ENCODE measurements at regions not wholly inside any gene's neighbourhood (a gene's known extent, or its start where the extent isn't known, plus 50 kb on each side); places are given as distances from the start of the nearest gene placed in this dataset.

GRCh38 chr7:22066522-22066921, 120.8 kb upstream of the CDCA7L start:
- Mint-ChIP-seq H3K27ac (no peak overlapping the region), H3K4me1 (ENCODE audit: low read depth) (no peaks in the 10 kb centered on the region), H3K4me3 (no peak overlapping the region), H3K9me3 (no peaks in the 10 kb centered on the region), H3K36me3 (ENCODE audit: low read depth) (no peaks in the 10 kb centered on the region), H3K27me3 (ENCODE audit: insufficient read depth) (peaks cover 20% of the 10 kb centered on the region)
- TF ChIP-seq CTCF (IDR thresholded peaks at IDR 0.05) = no peak
- DNase-seq = no peak

GRCh38 chr7:22064816-22065215, 119.1 kb upstream of the CDCA7L start:
- TF ChIP-seq CTCF (IDR thresholded peaks at IDR 0.05) = no peak
- no peaks in the 10 kb centered on the region for H3K36me3 Mint-ChIP-seq (ENCODE audit: low read depth)
- H3K4me1 Mint-ChIP-seq (ENCODE audit: low read depth) = no peaks in the 10 kb centered on the region
- no peak overlapping the region for H3K4me3 Mint-ChIP-seq
- no peaks in the 10 kb centered on the region for H3K9me3 Mint-ChIP-seq
- no peak overlapping the region for H3K27ac Mint-ChIP-seq
- H3K27me3 Mint-ChIP-seq (ENCODE audit: insufficient read depth) = peaks cover 21% of the 10 kb centered on the region
- DNase-seq = no peak

- no peak for DNase-seq
- Mint-ChIP-seq H3K9me3 (no peaks in the 10 kb centered on the region), H3K4me1 (ENCODE audit: low read depth) (no peaks in the 10 kb centered on the region), H3K27ac (no peak overlapping the region), H3K4me3 (no peak overlapping the region), H3K36me3 (ENCODE audit: low read depth) (no peaks in the 10 kb centered on the region), H3K27me3 (ENCODE audit: insufficient read depth) (peaks cover 22% of the 10 kb centered on the region)
- TF ChIP-seq CTCF (IDR thresholded peaks at IDR 0.05) = no peak
These were observed 116.1 kb upstream of the CDCA7L start for GRCh38 chr7:22061775-22062174.

GRCh38 chr7:22060863-22061262, 115.2 kb upstream of the CDCA7L start:
- no peaks in the 10 kb centered on the region for H3K36me3 Mint-ChIP-seq (ENCODE audit: low read depth)
- no peak overlapping the region for H3K27ac Mint-ChIP-seq
- no peaks in the 10 kb centered on the region for H3K4me1 Mint-ChIP-seq (ENCODE audit: low read depth)
- DNase-seq = no peak
- no peak overlapping the region for H3K4me3 Mint-ChIP-seq
- H3K9me3 Mint-ChIP-seq = no peaks in the 10 kb centered on the region
- no peak for TF ChIP-seq CTCF (IDR thresholded peaks at IDR 0.05)
- peaks cover 21% of the 10 kb centered on the region for H3K27me3 Mint-ChIP-seq (ENCODE audit: insufficient read depth)

- Mint-ChIP-seq H3K4me3 (no peak overlapping the region), H3K36me3 (ENCODE audit: low read depth) (no peaks in the 10 kb centered on the region), H3K27ac (no peak overlapping the region), H3K4me1 (ENCODE audit: low read depth) (no peaks in the 10 kb centered on the region), H3K27me3 (ENCODE audit: insufficient read depth) (peaks cover 21% of the 10 kb centered on the region), H3K9me3 (no peaks in the 10 kb centered on the region)
- no peak for TF ChIP-seq CTCF (IDR thresholded peaks at IDR 0.05)
- DNase-seq = no peak
These were observed 114.5 kb upstream of the CDCA7L start for GRCh38 chr7:22060197-22060596.

GRCh38 chr7:22055226-22055625, 109.5 kb upstream of the CDCA7L start:
- H3K4me3 Mint-ChIP-seq = no peak overlapping the region
- no peaks in the 10 kb centered on the region for H3K36me3 Mint-ChIP-seq (ENCODE audit: low read depth)
- peaks cover 27% of the 10 kb centered on the region for H3K27me3 Mint-ChIP-seq (ENCODE audit: insufficient read depth)
- peaks cover 8% of the 10 kb centered on the region for H3K4me1 Mint-ChIP-seq (ENCODE audit: low read depth)
- no peak overlapping the region for H3K27ac Mint-ChIP-seq
- no peak for DNase-seq
- H3K9me3 Mint-ChIP-seq = no peaks in the 10 kb centered on the region
- TF ChIP-seq CTCF (IDR thresholded peaks at IDR 0.05) = no peak
